ENCODE measurements at regions not wholly inside any gene's neighbourhood (a gene's known extent, or its start where the extent isn't known, plus 50 kb on each side); places are given as distances from the start of the nearest gene placed in this dataset.
"Not testable (repeated sequence)": the region's sequence is repeated elsewhere in the genome, so short reads cannot be mapped to it uniquely, and the experiment has no call there.

DNA sequence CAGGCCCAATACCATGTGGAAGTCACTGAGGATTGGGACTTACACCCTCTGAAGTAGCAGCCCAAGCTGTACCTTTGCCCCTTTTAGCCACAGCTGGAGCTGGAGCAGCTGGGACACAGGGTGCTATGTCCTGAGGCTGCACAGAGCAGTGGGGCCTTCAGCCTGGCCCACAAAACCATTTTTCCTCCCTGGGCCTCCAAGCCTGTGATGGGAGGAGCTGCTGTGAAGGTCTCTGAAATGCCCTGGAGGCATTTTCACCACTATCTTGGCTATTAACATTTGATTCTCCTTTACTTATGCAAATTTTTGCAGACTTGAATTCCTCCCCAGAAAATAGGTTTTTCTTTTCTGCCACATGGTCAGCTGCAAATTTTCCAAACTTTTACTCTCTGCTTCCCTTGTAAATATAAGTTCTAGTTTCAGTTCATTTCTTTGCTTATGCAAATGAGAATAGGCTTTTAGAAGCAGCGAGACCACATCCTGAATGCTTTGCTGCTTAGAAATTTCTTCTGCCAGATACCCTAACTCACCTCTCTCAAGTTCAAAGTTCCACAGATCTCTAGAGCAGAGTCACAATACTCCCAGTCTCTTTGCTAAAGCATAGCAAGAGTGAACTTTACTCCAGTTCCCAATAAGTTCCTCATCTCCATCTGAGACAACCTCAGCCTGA, 213.8 kb upstream of the MGAT5 start:
- TF ChIP-seq CTCF (IDR thresholded peaks at IDR 0.05; ENCODE audit: low read depth, low read length) (no peak), EZH2phosphoT487 (IDR thresholded peaks at IDR 0.05; ENCODE audit: low read depth) (no peak)
- no peak overlapping the region for H3K9ac ChIP-seq (ENCODE audit: low read length)
- H3K4me2 ChIP-seq (ENCODE audit: low read length) = peak overlapping the region; percentile 23; the same call in 1 of the 2 replicates
- peaks cover 5% of the 10 kb centered on the region; the same call in 1 of the 2 replicates for H3K9me3 ChIP-seq (ENCODE audit: insufficient read depth, low read length)
- H3K4me1 ChIP-seq (ENCODE audit: low read length) = peaks cover 32% of the 10 kb centered on the region
- no peak overlapping the region for H3K4me3 ChIP-seq (ENCODE audit: low read length)
- no peak overlapping the region for H2AFZ ChIP-seq (ENCODE audit: low read depth, low read length)
- H3K36me3 ChIP-seq (replicated peaks; ENCODE audit: low read depth, low read length) = no peaks in the 10 kb centered on the region
- H3K79me2 ChIP-seq (ENCODE audit: low read length) = no peaks in the 10 kb centered on the region
- H4K20me1 ChIP-seq (ENCODE audit: insufficient read depth, low read length) = no peaks in the 10 kb centered on the region
- H3K27me3 ChIP-seq (ENCODE audit: low read depth, low read length) = peaks cover 8% of the 10 kb centered on the region; the same call in 1 of the 2 replicates
- peak overlapping the region; percentile 46 for H3K27ac ChIP-seq (ENCODE audit: low read length)

DNA sequence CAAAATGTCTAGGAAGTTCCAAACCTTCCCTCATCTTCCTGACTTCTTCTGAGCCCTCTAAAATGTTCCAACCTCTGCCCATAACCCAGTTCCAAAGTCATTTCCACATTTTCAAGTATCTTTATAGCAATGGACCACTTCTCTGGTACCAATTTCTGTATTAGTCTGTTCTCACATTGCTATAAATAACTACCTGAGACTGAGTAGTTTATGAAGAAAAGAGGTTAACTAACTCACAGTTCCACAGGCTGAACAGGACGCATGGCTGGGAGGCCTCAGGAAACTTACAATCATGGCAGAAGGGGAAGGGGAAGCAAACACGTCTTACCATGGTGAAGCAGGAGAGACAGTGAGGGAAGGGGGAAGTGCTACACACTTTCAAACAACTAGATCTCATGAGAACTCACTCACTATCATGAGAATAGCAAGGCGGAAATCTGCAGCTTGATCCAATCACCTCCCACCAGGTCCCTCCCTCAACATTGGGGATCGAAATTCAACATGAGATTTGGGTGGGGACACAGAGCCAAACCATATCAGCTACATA, 213.2 kb upstream of the MGAT5 start:
- H3K79me2 ChIP-seq (ENCODE audit: low read length); H3K4me3 ChIP-seq (ENCODE audit: low read length); H2AFZ ChIP-seq (ENCODE audit: low read depth, low read length); H3K36me3 ChIP-seq (replicated peaks; ENCODE audit: low read depth, low read length); H3K9me3 ChIP-seq (ENCODE audit: insufficient read depth, low read length); H4K20me1 ChIP-seq (ENCODE audit: insufficient read depth, low read length); H3K9ac ChIP-seq (ENCODE audit: low read length); H3K27me3 ChIP-seq (ENCODE audit: low read depth, low read length): not testable (repeated sequence)
- Histone ChIP-seq H3K4me2 (ENCODE audit: low read length) (peak overlapping the region; percentile 23; the same call in 1 of the 2 replicates), H3K4me1 (ENCODE audit: low read length) (peaks cover 32% of the 10 kb centered on the region), H3K27ac (ENCODE audit: low read length) (peak overlapping the region; percentile 46)

DNA sequence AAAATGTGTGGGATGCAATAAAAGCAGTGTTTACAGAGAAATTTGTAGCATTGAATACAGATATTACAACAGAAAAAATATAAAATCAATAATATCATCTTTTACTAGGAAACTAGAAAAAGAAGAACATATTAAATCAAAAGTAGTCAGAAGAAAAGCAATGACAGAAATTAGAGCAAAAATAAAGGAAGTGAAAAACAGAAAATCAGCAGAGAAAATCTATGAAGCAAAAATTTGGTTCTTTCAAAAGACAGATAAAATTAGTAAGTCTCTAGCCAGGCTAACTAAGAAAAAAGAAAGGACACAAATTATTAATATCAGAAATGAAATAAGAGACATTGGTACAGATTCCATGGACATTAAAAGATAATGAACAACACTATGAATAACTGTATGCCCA, 212.0 kb upstream of the MGAT5 start:
- TF ChIP-seq CTCF (IDR thresholded peaks at IDR 0.05; ENCODE audit: low read depth, low read length) (no peak), EZH2phosphoT487 (IDR thresholded peaks at IDR 0.05; ENCODE audit: low read depth) (no peak)
- H4K20me1 ChIP-seq (ENCODE audit: insufficient read depth, low read length) = no peaks in the 10 kb centered on the region
- peaks cover 32% of the 10 kb centered on the region for H3K4me1 ChIP-seq (ENCODE audit: low read length)
- peaks cover 5% of the 10 kb centered on the region; the same call in 1 of the 2 replicates for H3K9me3 ChIP-seq (ENCODE audit: insufficient read depth, low read length)
- H3K27ac ChIP-seq (ENCODE audit: low read length) = peak overlapping the region; percentile 36
- no peaks in the 10 kb centered on the region for H3K79me2 ChIP-seq (ENCODE audit: low read length)
- H2AFZ ChIP-seq (ENCODE audit: low read depth, low read length) = no peak overlapping the region
- no peak overlapping the region for H3K9ac ChIP-seq (ENCODE audit: low read length)
- H3K4me2 ChIP-seq (ENCODE audit: low read length) = peak overlapping the region; percentile 45
- peak overlapping the region; percentile 15; the same call in 1 of the 2 replicates for H3K4me3 ChIP-seq (ENCODE audit: low read length)
- peaks cover 2% of the 10 kb centered on the region; the same call in 1 of the 2 replicates for H3K27me3 ChIP-seq (ENCODE audit: low read depth, low read length)
- H3K36me3 ChIP-seq (replicated peaks; ENCODE audit: low read depth, low read length) = no peaks in the 10 kb centered on the region

- H3K36me3 ChIP-seq (replicated peaks; ENCODE audit: low read depth, low read length); H3K9me3 ChIP-seq (ENCODE audit: insufficient read depth, low read length); H3K4me3 ChIP-seq (ENCODE audit: low read length); H4K20me1 ChIP-seq (ENCODE audit: insufficient read depth, low read length); H3K27me3 ChIP-seq (ENCODE audit: low read depth, low read length); H2AFZ ChIP-seq (ENCODE audit: low read depth, low read length); H3K4me2 ChIP-seq (ENCODE audit: low read length); H3K79me2 ChIP-seq (ENCODE audit: low read length); H3K9ac ChIP-seq (ENCODE audit: low read length); H3K27ac ChIP-seq (ENCODE audit: low read length): not testable (repeated sequence)
- H3K4me1 ChIP-seq (ENCODE audit: low read length) = peaks cover 32% of the 10 kb centered on the region
Measured at GRCh38 chr2:134043028-134043427, 210.8 kb upstream of the MGAT5 start.

- H3K4me2 ChIP-seq (ENCODE audit: low read length) = no peak overlapping the region
- peaks cover 6% of the 10 kb centered on the region; the same call in 1 of the 2 replicates for H3K27me3 ChIP-seq (ENCODE audit: low read depth, low read length)
- no peak overlapping the region for H3K4me3 ChIP-seq (ENCODE audit: low read length)
- no peak overlapping the region for H3K27ac ChIP-seq (ENCODE audit: low read length)
- TF ChIP-seq CTCF (IDR thresholded peaks at IDR 0.05; ENCODE audit: low read depth, low read length) (no peak), EZH2phosphoT487 (IDR thresholded peaks at IDR 0.05; ENCODE audit: low read depth) (no peak)
- H4K20me1 ChIP-seq (ENCODE audit: insufficient read depth, low read length) = no peaks in the 10 kb centered on the region
- H3K79me2 ChIP-seq (ENCODE audit: low read length) = no peaks in the 10 kb centered on the region
- no peak overlapping the region for H2AFZ ChIP-seq (ENCODE audit: low read depth, low read length)
- no peaks in the 10 kb centered on the region for H3K36me3 ChIP-seq (replicated peaks; ENCODE audit: low read depth, low read length)
- H3K9ac ChIP-seq (ENCODE audit: low read length) = no peak overlapping the region
- H3K9me3 ChIP-seq (ENCODE audit: insufficient read depth, low read length) = no peaks in the 10 kb centered on the region
- peaks cover 4% of the 10 kb centered on the region; the same call in 1 of the 2 replicates for H3K4me1 ChIP-seq (ENCODE audit: low read length)
Measured at GRCh38 chr2:134052173-134052572, 201.7 kb upstream of the MGAT5 start.

Measured in OCI-LY3 (cell line).